ENCODE measurements at regions not wholly inside any gene's neighbourhood (a gene's known extent, or its start where the extent isn't known, plus 50 kb on each side); places are given as distances from the start of the nearest gene placed in this dataset.
A peak's percentile ranks its signal among the peaks of the same experiment; 100 is the strongest.

DNA sequence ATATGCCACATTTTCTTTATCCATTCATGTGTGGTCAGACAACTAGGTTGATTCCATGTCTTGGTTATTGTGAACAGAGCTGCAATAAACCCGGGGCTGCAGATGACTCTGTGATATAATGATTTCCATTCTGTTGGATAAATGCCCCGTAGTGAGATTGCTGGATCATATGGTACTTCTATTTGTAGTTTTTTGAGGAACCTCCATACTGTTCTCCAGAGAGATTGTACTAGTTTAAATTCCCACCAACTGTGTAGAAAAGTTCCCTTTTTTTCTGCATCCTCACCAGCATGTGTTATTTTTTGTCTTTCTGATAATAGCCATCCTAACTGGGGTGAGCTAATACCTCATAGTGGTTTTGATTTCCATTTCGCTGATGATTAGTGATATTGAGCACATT is 62.2 kb upstream of the MAP3K4 start:
- Histone ChIP-seq H3K4me3 (ENCODE audit: low read length) (no peak overlapping the region), H3K27ac (ENCODE audit: low read depth in 1 of 2, low read length in 2 of 2) (no peak overlapping the region), H3K27me3 (ENCODE audit: control insufficient read depth in 1 of 2, insufficient read depth in 2 of 2, low read length in 2 of 2) (peaks cover 0 to 19% of the 10 kb centered on the region in 2 experiments), H3K9me3 (ENCODE audit: control insufficient read depth in 1 of 2, insufficient read depth in 1 of 2, low read length in 2 of 2) (no peaks in the 10 kb centered on the region), H3K36me3 (ENCODE audit: insufficient read depth, low read length) (no peaks in the 10 kb centered on the region), H3K4me1 (ENCODE audit: insufficient read depth, low read length) (peaks cover 11% of the 10 kb centered on the region)
- peaks cover 50% of the 10 kb centered on the region for H3K27me3 Mint-ChIP-seq
- no peak for TF ChIP-seq CTCF (IDR thresholded peaks at IDR 0.05)
- POLR2A ChIA-PET = no interaction called here
- H3K9me3 Mint-ChIP-seq = no peaks in the 10 kb centered on the region
- H3K36me3 Mint-ChIP-seq (ENCODE audit: low read depth) = no peaks in the 10 kb centered on the region
- no peak overlapping the region for H3K27ac Mint-ChIP-seq
- CTCF ChIA-PET = interaction anchor here (4.6 kb wide), 1 partner anchor 443 kb away, joined by 65 read pairs; no protein-coding TSS in a partner anchor
- DNase-seq (no peak), ATAC-seq (ENCODE audit: poor library complexity) (no peak)
- intact Hi-C loops (cut with DNase I, micrococcal nuclease) = no loop called here
- no peaks in the 10 kb centered on the region for H3K4me1 Mint-ChIP-seq (ENCODE audit: low read depth)
- no peak overlapping the region for H3K4me3 Mint-ChIP-seq

DNA sequence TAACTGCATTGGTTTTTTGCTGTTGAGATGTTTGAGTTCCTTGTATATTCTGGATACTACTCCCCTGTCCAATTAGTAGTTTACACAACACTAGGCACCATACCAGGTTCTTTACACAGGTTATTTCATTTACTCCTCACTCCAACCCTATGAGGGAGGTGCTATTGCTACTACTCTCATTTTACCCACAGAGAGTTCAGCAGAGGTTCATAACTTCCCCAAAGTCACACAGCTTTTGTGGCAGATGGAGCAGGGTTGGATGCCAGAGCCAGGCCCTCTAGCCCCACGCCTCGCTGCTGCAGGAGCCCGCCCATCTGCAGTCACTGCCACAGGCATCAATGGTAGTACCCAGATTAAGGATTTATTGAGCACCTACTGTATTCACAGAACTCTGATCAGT is 61.7 kb upstream of the MAP3K4 start:
- Histone ChIP-seq H3K27me3 (ENCODE audit: control insufficient read depth in 1 of 2, insufficient read depth in 2 of 2, low read length in 2 of 2) (peaks cover 0 to 21% of the 10 kb centered on the region in 2 experiments), H3K4me3 (ENCODE audit: low read length) (no peak overlapping the region), H3K36me3 (ENCODE audit: insufficient read depth, low read length) (no peaks in the 10 kb centered on the region), H3K9me3 (ENCODE audit: control insufficient read depth in 1 of 2, insufficient read depth in 1 of 2, low read length in 2 of 2) (no peaks in the 10 kb centered on the region), H3K27ac (ENCODE audit: low read depth in 1 of 2, low read length in 2 of 2) (no peak overlapping the region), H3K4me1 (ENCODE audit: insufficient read depth, low read length) (peaks cover 11% of the 10 kb centered on the region)
- CTCF ChIA-PET = interaction anchor here (1.5 to 4.6 kb wide), 2 partner anchors 61 to 443 kb away, joined by 7 to 65 read pairs; partner anchors contain the start of gene MAP3K4
- Mint-ChIP-seq H3K9me3 (no peaks in the 10 kb centered on the region), H3K4me3 (no peak overlapping the region), H3K27me3 (peaks cover 50% of the 10 kb centered on the region), H3K36me3 (ENCODE audit: low read depth) (no peaks in the 10 kb centered on the region), H3K27ac (no peak overlapping the region), H3K4me1 (ENCODE audit: low read depth) (no peaks in the 10 kb centered on the region)
- intact Hi-C loops (cut with DNase I, micrococcal nuclease) = loop anchor here (1.0 to 10.0 kb wide), 3 partner anchors 185 to 444 kb away; no protein-coding TSS in a partner anchor
- TF ChIP-seq CTCF (IDR thresholded peaks at IDR 0.05) = no peak
- POLR2A ChIA-PET = interaction anchor here (1.2 kb wide), 1 partner anchor 63 kb away, joined by 3 read pairs; no protein-coding TSS in a partner anchor
- ATAC-seq (ENCODE audit: poor library complexity) = no peak
- DNase-seq = no peak

DNA sequence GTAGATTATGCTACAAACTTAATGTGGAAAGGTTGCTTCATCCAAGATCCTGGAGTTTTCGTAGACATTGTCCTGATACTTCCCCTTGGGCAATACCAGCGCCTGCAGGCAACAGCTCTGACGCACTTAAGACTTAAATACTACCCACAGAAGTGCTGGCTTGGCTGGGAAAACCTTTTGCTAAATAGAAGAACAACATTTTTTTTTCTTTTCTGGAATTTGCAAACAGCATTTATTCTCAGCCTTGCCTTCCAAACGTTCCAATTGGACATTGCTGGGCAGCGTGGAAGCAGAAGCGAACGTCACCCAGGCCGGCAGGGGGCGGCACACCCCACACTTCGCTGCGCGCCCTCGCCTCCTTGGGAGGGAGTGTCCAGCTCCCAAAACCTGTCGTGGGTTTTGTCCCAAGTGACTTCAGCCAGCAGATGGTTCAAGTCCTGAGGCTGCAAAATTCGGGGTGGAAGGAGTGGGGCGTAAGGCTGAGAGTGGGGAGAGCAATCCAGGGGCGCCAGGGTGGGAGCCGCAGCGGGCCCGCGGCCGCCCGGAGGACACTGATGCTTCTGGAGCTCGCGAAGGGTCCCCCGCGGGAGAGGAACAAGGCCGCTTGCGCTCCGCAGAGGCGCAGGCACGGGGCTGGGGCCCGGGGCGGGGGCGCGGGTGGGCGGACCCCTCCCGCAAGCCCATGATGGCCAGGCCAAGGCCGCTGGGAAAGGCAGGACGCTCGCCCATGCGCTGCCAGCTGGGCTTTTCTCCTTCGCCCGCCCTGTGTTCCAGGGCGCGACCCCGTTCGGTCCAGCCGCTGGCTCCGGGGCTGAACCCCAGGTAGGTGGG is 60.8 kb upstream of the MAP3K4 start:
- ChIA-PET CTCF (interaction anchor here (0.6 to 4.6 kb wide), 8 partner anchors 8 to 442 kb away, joined by 3 to 65 read pairs (median 3); partner anchors contain the start of gene MAP3K4), POLR2A (interaction anchor here (0.8 to 1.7 kb wide), 5 partner anchors 61 to 443 kb away, joined by 3 to 5 read pairs (median 3); partner anchors contain the start of gene MAP3K4)
- H3K4me1 ChIP-seq (ENCODE audit: insufficient read depth, low read length) = peaks cover 11% of the 10 kb centered on the region
- no peak overlapping the region for H3K27ac Mint-ChIP-seq
- H3K36me3 Mint-ChIP-seq (ENCODE audit: low read depth) = no peaks in the 10 kb centered on the region
- H3K36me3 ChIP-seq (ENCODE audit: insufficient read depth, low read length) = no peaks in the 10 kb centered on the region
- TF ChIP-seq CTCF (IDR thresholded peaks at IDR 0.05) = peak; percentile 77
- intact Hi-C loops (cut with DNase I, micrococcal nuclease) = loop anchor here (1.0 to 10.0 kb wide), 3 partner anchors 184 to 444 kb away; no protein-coding TSS in a partner anchor
- H3K4me1 Mint-ChIP-seq (ENCODE audit: low read depth) = no peaks in the 10 kb centered on the region
- no peak overlapping the region for H3K4me3 Mint-ChIP-seq
- H3K9me3 ChIP-seq (ENCODE audit: control insufficient read depth in 1 of 2, insufficient read depth in 1 of 2, low read length in 2 of 2) = no peaks in the 10 kb centered on the region
- no peaks in the 10 kb centered on the region for H3K9me3 Mint-ChIP-seq
- H3K27me3 Mint-ChIP-seq = peaks cover 49% of the 10 kb centered on the region
- H3K27me3 ChIP-seq (ENCODE audit: control insufficient read depth in 1 of 2, insufficient read depth in 2 of 2, low read length in 2 of 2) = peaks cover 0 to 21% of the 10 kb centered on the region in 2 experiments
- peak overlapping the region; percentile 43 for H3K4me3 ChIP-seq (ENCODE audit: low read length)
- H3K27ac ChIP-seq (ENCODE audit: low read depth in 1 of 2, low read length in 2 of 2) = no peak overlapping the region
- DNase-seq (peak; percentile 17 to 75 (median 47)), ATAC-seq (ENCODE audit: poor library complexity) (peak; percentile 39)

All from CD4-positive, alpha-beta T cell (primary cell).